IMR-90 (cell line): ENCODE measurements at regions not wholly inside any gene's neighbourhood (a gene's known extent, or its start where the extent isn't known, plus 50 kb on each side); places are given as distances from the start of the nearest gene placed in this dataset.

Experiments
- ATAC-seq: fragments of 200-7000 bp; cut with Tn5 transposase; 2 replicates; pipeline ENCODE4 v1.9.1; 2020; ENCODE audit warnings: low read depth, mild to moderate bottlenecking, moderate library complexity
- BruUV-seq: library from RNA; stranded (reverse); fragments of 400-500 nt; replicated peaks from 2 replicates; lab custom pipeline; 2021; lab: Mats Ljungman, UMichigan
- CTCF ChIA-PET: fragments of 300-600 bp; formaldehyde crosslinking; extraction: SDS; loops from one replicate; lab custom pipeline; 2021; ENCODE audit warnings: antibody characterized with exemption; lab: Yijun Ruan, JAX
- POLR2A ChIA-PET: fragments of 300-600 bp; sonication (Branson Sonifier 250); formaldehyde crosslinking; loops from one replicate; lab custom pipeline; 2022; ENCODE audit warnings: antibody characterized with exemption; ENCODE audit not compliant: unreplicated experiment; lab: Charles Lee
- DNase-seq: peaks from one replicate; pipeline ENCODE4 v3.0.0; 2013
- H2AFZ ChIP-seq: replicated peaks from 2 replicates; pipeline ENCODE3; 2013; ENCODE audit warnings: low read length, mild to moderate bottlenecking; ENCODE audit not compliant: poor library complexity
- H2AK5ac ChIP-seq: 2 replicates; pipeline ENCODE4 v1.6.1; 2013; ENCODE audit warnings: low read depth, low read length, inconsistent platforms
- H2AK9ac ChIP-seq: replicated peaks from 2 replicates; pipeline ENCODE3; 2013; ENCODE audit warnings: mild to moderate bottlenecking, low read depth, low read length, moderate library complexity; ENCODE audit not compliant: poor library complexity
- H2BK120ac ChIP-seq: 2 replicates; pipeline ENCODE4 v1.6.1; 2013; ENCODE audit warnings: low read depth, low read length, inconsistent platforms
- H2BK15ac ChIP-seq: 3 replicates; pipeline ENCODE4 v1.6.1; 2013; ENCODE audit warnings: low read depth, low read length, inconsistent platforms
- H2BK20ac ChIP-seq: 2 replicates; pipeline ENCODE4 v1.6.1; 2013; ENCODE audit warnings: low read depth, mild to moderate bottlenecking, inconsistent platforms, low read length, moderate library complexity
- H2BK5ac ChIP-seq: 2 replicates; pipeline ENCODE4 v1.6.1; 2013; ENCODE audit warnings: mild to moderate bottlenecking, low read depth, low read length, inconsistent platforms; ENCODE audit not compliant: poor library complexity, severe bottlenecking
- H3K14ac ChIP-seq: replicated peaks from 2 replicates; pipeline ENCODE4 v1.6.1; 2013; ENCODE audit warnings: low read depth, low read length, inconsistent platforms
- H3K18ac ChIP-seq: 2 replicates; pipeline ENCODE4 v1.6.1; 2013; ENCODE audit warnings: low read depth, low read length, control low read depth
- H3K23ac ChIP-seq: 2 replicates; pipeline ENCODE4 v1.6.1; 2013; ENCODE audit warnings: low read depth, low read length, inconsistent platforms
- H3K27ac ChIP-seq: 2 replicates; pipeline ENCODE4 v1.5.1; 2013; ENCODE audit warnings: mild to moderate bottlenecking, control low read depth, low read length; ENCODE audit not compliant: insufficient read depth
- H3K27me3 ChIP-seq: 2 replicates; pipeline ENCODE4 v1.6.1; 2013; ENCODE audit warnings: low read length; ENCODE audit not compliant: control insufficient read depth, insufficient read depth
- H3K36me3 ChIP-seq: 2 replicates; pipeline ENCODE4 v1.6.1; 2013; ENCODE audit warnings: low read length, mixed read lengths; ENCODE audit not compliant: control insufficient read depth, insufficient read depth
- H3K4ac ChIP-seq: 2 replicates; pipeline ENCODE4 v1.6.1; 2013; ENCODE audit warnings: low read depth, low read length, inconsistent platforms
- H3K4me1 ChIP-seq: 2 replicates; pipeline ENCODE4 v1.6.1; 2013; ENCODE audit warnings: low read length, mixed read lengths; ENCODE audit not compliant: control insufficient read depth, insufficient read depth
- H3K4me2 ChIP-seq: 2 replicates; pipeline ENCODE4 v1.6.1; 2013; ENCODE audit warnings: low read depth, mild to moderate bottlenecking, control low read depth, low read length, moderate library complexity
- H3K4me3 ChIP-seq: 2 replicates; pipeline ENCODE4 v1.5.1; 2013; ENCODE audit warnings: low read depth, mild to moderate bottlenecking, control low read depth, low read length, moderate library complexity; ENCODE audit not compliant: insufficient read depth
- H3K56ac ChIP-seq: 2 replicates; pipeline ENCODE4 v1.6.1; 2013; ENCODE audit warnings: low read length, inconsistent platforms; ENCODE audit not compliant: insufficient read depth; ENCODE audit errors: extremely low read depth
- H3K79me1 ChIP-seq, 2 experiments: 2 replicates each; pipeline ENCODE4 v1.6.1; 2013; ENCODE audit warnings: low read length in 2 of 2, inconsistent platforms in 1 of 2, low read depth in 1 of 2
- H3K9ac ChIP-seq: 2 replicates; pipeline ENCODE4 v1.6.1; 2013; ENCODE audit warnings: low read depth, low read length, control low read depth
- H3K9me1 ChIP-seq: 2 replicates; pipeline ENCODE4 v1.6.1; 2013; ENCODE audit warnings: low read length, inconsistent platforms; ENCODE audit not compliant: insufficient read depth
- H3K9me3 ChIP-seq: 2 replicates; pipeline ENCODE4 v1.6.1; 2013; ENCODE audit warnings: low read length; ENCODE audit not compliant: control insufficient read depth, insufficient read depth
- H4K20me1 ChIP-seq: 2 replicates; pipeline ENCODE4 v1.6.1; 2013; ENCODE audit warnings: low read length, inconsistent platforms; ENCODE audit not compliant: insufficient read depth
- H4K5ac ChIP-seq: 2 replicates; pipeline ENCODE4 v1.6.1; 2013; ENCODE audit warnings: mild to moderate bottlenecking, low read depth, low read length, control low read depth
- H4K8ac ChIP-seq, 2 experiments: 2 replicates each; pipeline ENCODE4 v1.6.1; 2013; ENCODE audit warnings: low read depth in 2 of 2, low read length in 2 of 2, control low read depth in 1 of 2, inconsistent platforms in 1 of 2
- H4K91ac ChIP-seq: 2 replicates; pipeline ENCODE4 v1.6.1; 2013; ENCODE audit warnings: low read depth, low read length, inconsistent platforms; ENCODE audit not compliant: insufficient read depth
- MAFK ChIP-seq: IDR thresholded peaks from 2 replicates; pipeline ENCODE4 v1.6.1; 2012; ENCODE audit warnings: low read depth, low read length, improper control_type of control experiment
- NFE2L2 ChIP-seq: fragments of 150-350 bp; IDR thresholded peaks from 2 replicates; pipeline ENCODE4 v1.6.1; 2016; ENCODE audit warnings: low read depth, mild to moderate bottlenecking, low read length
- RCOR1 ChIP-seq: IDR thresholded peaks from 2 replicates; pipeline ENCODE4 v1.6.1; 2012; ENCODE audit warnings: mild to moderate bottlenecking, low read length, improper control_type of control experiment; ENCODE audit not compliant: insufficient replicate concordance
- RFX5 ChIP-seq: IDR thresholded peaks from 2 replicates; pipeline ENCODE4 v1.8.0; 2012; ENCODE audit warnings: low read depth, mild to moderate bottlenecking, low read length, moderate library complexity
- WGBS, 2 experiments: methylation state at CpG; one replicate each; pipeline versions ENCODE4 v1.1.5 to v1.1.7; 2013; ENCODE audit warnings: missing lambda C conversion rate in 2 of 2; ENCODE audit not compliant: insufficient read length in 1 of 2; ENCODE audit errors: extremely low coverage in 2 of 2; 5-methylcytosine and 5-hydroxymethylcytosine counted together
- dilution Hi-C: fragments of 300-500 bp; cut with HindIII; formaldehyde crosslinking; loops from one replicate; pipeline ENCODE4 v1.14.3; 2018; ENCODE audit warnings: low sequenced_read_pairs; ENCODE audit not compliant: unreplicated experiment
- in situ Hi-C: fragments of 300-500 bp; cut with MboI; formaldehyde crosslinking; loops from 3 replicates; pipeline ENCODE4 v1.14.3; 2019; ENCODE audit warnings: low sequenced_read_pairs, inconsistent platforms, mixed read lengths
- intact Hi-C: fragments of 100-400 bp; cut with micrococcal nuclease; formaldehyde crosslinking; loops from 2 replicates; pipeline ENCODE4 v1.10.0; 2022
- TF ChIP-seq, protein P1 (sequence below): conservative IDR thresholded peaks from 2 replicates; pipeline ENCODE4 v1.5.1; 2012; ENCODE audit warnings: mild to moderate bottlenecking, low read depth, low read length, improper control_type of control experiment

DNA sequence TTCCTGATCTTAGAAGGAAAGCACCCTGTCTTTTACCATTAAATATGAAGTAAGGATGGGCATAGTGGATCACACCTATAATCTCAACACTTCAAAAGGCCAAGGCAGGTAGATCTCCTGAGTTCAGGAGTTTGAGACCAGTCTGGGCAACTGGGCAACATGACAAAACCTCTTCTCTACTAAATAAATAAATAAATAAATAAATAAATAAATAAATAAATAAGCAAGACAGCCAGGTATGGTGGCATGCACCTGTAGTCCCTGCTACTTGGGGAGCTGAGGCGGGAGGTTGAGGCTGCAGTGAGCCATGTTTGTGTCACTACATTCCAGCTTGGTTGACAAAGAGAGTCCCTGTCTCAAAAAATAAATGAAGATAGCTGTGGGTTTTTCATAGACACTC lies 313.1 kb downstream of the RPS24 start:
- H3K27me3 ChIP-seq = peaks cover 41% of the 10 kb centered on the region
- H3K36me3 ChIP-seq = no peaks in the 10 kb centered on the region
- no peak overlapping the region for H3K4me2 ChIP-seq
- intact Hi-C loops (no loop called here), in situ Hi-C loops (no loop called here), dilution Hi-C loops (no loop called here)
- DNase-seq = no peak
- H4K20me1 ChIP-seq = no peaks in the 10 kb centered on the region
- H3K4me3 ChIP-seq = no peak overlapping the region
- no peak for ATAC-seq
- H2BK20ac ChIP-seq = no peak overlapping the region
- no peak overlapping the region for H3K4ac ChIP-seq
- ChIA-PET CTCF (interaction anchor here (1.7 kb wide), 1 partner anchor 9 kb away, joined by 3 read pairs; no protein-coding TSS in a partner anchor), POLR2A (no interaction called here)
- H3K9me1 ChIP-seq = no peaks in the 10 kb centered on the region
- no peak overlapping the region for H2BK120ac ChIP-seq
- H2AK9ac ChIP-seq = no peak overlapping the region
- TF ChIP-seq RCOR1 (no peak), MAFK (no peak), RFX5 (no peak), NFE2L2 (no peak)
- TF ChIP-seq, protein P1, sequence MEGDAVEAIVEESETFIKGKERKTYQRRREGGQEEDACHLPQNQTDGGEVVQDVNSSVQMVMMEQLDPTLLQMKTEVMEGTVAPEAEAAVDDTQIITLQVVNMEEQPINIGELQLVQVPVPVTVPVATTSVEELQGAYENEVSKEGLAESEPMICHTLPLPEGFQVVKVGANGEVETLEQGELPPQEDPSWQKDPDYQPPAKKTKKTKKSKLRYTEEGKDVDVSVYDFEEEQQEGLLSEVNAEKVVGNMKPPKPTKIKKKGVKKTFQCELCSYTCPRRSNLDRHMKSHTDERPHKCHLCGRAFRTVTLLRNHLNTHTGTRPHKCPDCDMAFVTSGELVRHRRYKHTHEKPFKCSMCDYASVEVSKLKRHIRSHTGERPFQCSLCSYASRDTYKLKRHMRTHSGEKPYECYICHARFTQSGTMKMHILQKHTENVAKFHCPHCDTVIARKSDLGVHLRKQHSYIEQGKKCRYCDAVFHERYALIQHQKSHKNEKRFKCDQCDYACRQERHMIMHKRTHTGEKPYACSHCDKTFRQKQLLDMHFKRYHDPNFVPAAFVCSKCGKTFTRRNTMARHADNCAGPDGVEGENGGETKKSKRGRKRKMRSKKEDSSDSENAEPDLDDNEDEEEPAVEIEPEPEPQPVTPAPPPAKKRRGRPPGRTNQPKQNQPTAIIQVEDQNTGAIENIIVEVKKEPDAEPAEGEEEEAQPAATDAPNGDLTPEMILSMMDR = no peak
- H2AFZ ChIP-seq = no peak overlapping the region
- no peak overlapping the region for H2BK15ac ChIP-seq
- WGBS, 2 experiments = no CpG with 5 or more reads among the region's 1 CpG
- no peak overlapping the region for H3K27ac ChIP-seq
- H4K5ac ChIP-seq = no peak overlapping the region
- H3K14ac ChIP-seq = no peak overlapping the region
- H4K8ac ChIP-seq = no peak overlapping the region
- BruUV-seq = no TSS peak
- no peaks in the 10 kb centered on the region for H3K4me1 ChIP-seq
- no peak overlapping the region for H2BK5ac ChIP-seq
- peaks cover 3% of the 10 kb centered on the region for H3K9me3 ChIP-seq
- H3K18ac ChIP-seq = no peak overlapping the region
- H3K9ac ChIP-seq = no peak overlapping the region
- H3K56ac ChIP-seq = no peak overlapping the region
- H3K23ac ChIP-seq = no peak overlapping the region
- H4K91ac ChIP-seq = no peak overlapping the region
- H3K79me1 ChIP-seq = no peaks in the 10 kb centered on the region
- H2AK5ac ChIP-seq = no peak overlapping the region
